H1 (cell line): ENCODE measurements at regions not wholly inside any gene's neighbourhood (a gene's known extent, or its start where the extent isn't known, plus 50 kb on each side); places are given as distances from the start of the nearest gene placed in this dataset.

ENCODE experiments used
- CTCF ChIA-PET: fragments of 300-600 bp; sonication (Branson Sonifier 250); formaldehyde crosslinking; loops from one replicate; lab custom pipeline; 2021; ENCODE audit not compliant: partially characterized antibody; lab: Charles Lee
- POLR2A ChIA-PET: fragments of 300-600 bp; sonication (Branson Sonifier 250); formaldehyde crosslinking; loops from one replicate; lab custom pipeline; 2021; ENCODE audit warnings: inconsistent platforms; ENCODE audit not compliant: partially characterized antibody; lab: Charles Lee
- DNase-seq, 2 experiments: peaks; one replicate each; pipeline versions ENCODE4 v3.0.0 to v3.0.0-alpha.2; 2010 to 2022; ENCODE audit warnings: low spot score in 2 of 2, low read depth in 1 of 2, mixed read lengths in 1 of 2
- FAIRE-seq: peaks from 2 replicates; lab custom pipeline; 2011; peaks lifted over from hg19 to GRCh38; lab: Jason Lieb, UNC
- H2AFZ ChIP-seq: 2 replicates; pipeline ENCODE4 v1.8.1; 2012; ENCODE audit warnings: low read length, inconsistent platforms
- H2AK5ac ChIP-seq: 2 replicates; pipeline ENCODE4 v1.6.1; 2013; ENCODE audit warnings: low read depth, low read length
- H2BK120ac ChIP-seq: replicated peaks from 2 replicates; pipeline ENCODE3; 2013; ENCODE audit warnings: low read depth, low read length, inconsistent platforms
- H2BK12ac ChIP-seq: 2 replicates; pipeline ENCODE4 v1.6.1; 2013; ENCODE audit warnings: low read depth, low read length
- H2BK15ac ChIP-seq: 2 replicates; pipeline ENCODE4 v1.6.1; 2013; ENCODE audit warnings: low read length
- H2BK20ac ChIP-seq: 2 replicates; pipeline ENCODE4 v1.6.1; 2013; ENCODE audit warnings: low read length
- H2BK5ac ChIP-seq: 2 replicates; pipeline ENCODE4 v1.6.1; 2013; ENCODE audit warnings: low read depth, low read length
- H3K14ac ChIP-seq: 2 replicates; pipeline ENCODE4 v1.6.1; 2013; ENCODE audit warnings: inconsistent platforms; ENCODE audit not compliant: insufficient read length
- H3K18ac ChIP-seq: 2 replicates; pipeline ENCODE4 v1.6.1; 2013; ENCODE audit warnings: low read length; ENCODE audit errors: extremely low read depth
- H3K23ac ChIP-seq: 2 replicates; pipeline ENCODE4 v1.6.1; 2013; ENCODE audit warnings: inconsistent platforms; ENCODE audit not compliant: insufficient read length
- H3K23me2 ChIP-seq: 2 replicates; pipeline ENCODE4 v1.6.1; 2013; ENCODE audit warnings: low read depth, low read length
- H3K27ac ChIP-seq: 2 replicates; pipeline ENCODE4 v1.6.1; 2011; ENCODE audit warnings: low read depth, low read length, inconsistent platforms
- H3K27me3 ChIP-seq, 4 experiments: replicated peaks in 1 of 4; 1 replicate in 1 of 4; 2 replicates in 3 of 4; pipeline versions ENCODE4 v1.6.1 to v1.8.1; 2011 to 2013; ENCODE audit warnings: low read length in 3 of 4, mild to moderate bottlenecking in 3 of 4, inconsistent platforms in 2 of 4, mixed read lengths in 2 of 4, moderate library complexity in 1 of 4; ENCODE audit not compliant: control insufficient read depth in 3 of 4, insufficient read depth in 3 of 4; ENCODE audit errors: extremely low read depth in 1 of 4
- H3K36me3 ChIP-seq, 4 experiments: 2 replicates each; pipeline versions ENCODE4 v1.6.1 to v1.8.1; 2011 to 2013; ENCODE audit warnings: mild to moderate bottlenecking in 4 of 4, low read length in 3 of 4, moderate library complexity in 2 of 4, control low read depth in 1 of 4, inconsistent platforms in 1 of 4; ENCODE audit not compliant: insufficient read depth in 4 of 4, control insufficient read depth in 2 of 4
- H3K4ac ChIP-seq: replicated peaks from 2 replicates; pipeline ENCODE3; 2013; ENCODE audit warnings: low read length, low read depth, mixed read lengths, inconsistent platforms; ENCODE audit not compliant: insufficient read length
- H3K4me1 ChIP-seq, 4 experiments: replicated peaks in 1 of 4; 1 replicate in 1 of 4; 2 replicates in 3 of 4; pipeline versions ENCODE4 v1.6.1 to v1.8.1; 2011 to 2013; ENCODE audit warnings: low read length in 3 of 4, inconsistent platforms in 2 of 4, mixed read lengths in 1 of 4; ENCODE audit not compliant: insufficient read depth in 4 of 4, control insufficient read depth in 3 of 4
- H3K4me2 ChIP-seq, 2 experiments: 2 replicates each; pipeline versions ENCODE4 v1.6.1 to v1.8.1; 2011 to 2013; ENCODE audit warnings: low read depth in 2 of 2, low read length in 2 of 2, control low read depth in 1 of 2, inconsistent platforms in 1 of 2, mild to moderate bottlenecking in 1 of 2; ENCODE audit not compliant: insufficient read depth in 1 of 2
- H3K4me3 ChIP-seq, 4 experiments: fragments of 200-600, 300-600 bp in 1 of 4; sonication (generic), shearing (Covaris generic), sonication (Bioruptor Twin) in 1 of 4; 2 replicates each; pipeline versions ENCODE4 v1.5.1 to v1.8.1; 2011 to 2016; ENCODE audit warnings: low read length in 4 of 4, low read depth in 3 of 4, control low read depth in 2 of 4, inconsistent platforms in 2 of 4, mild to moderate bottlenecking in 2 of 4, mixed read lengths in 1 of 4, moderate library complexity in 1 of 4; ENCODE audit not compliant: insufficient read depth in 2 of 4; ENCODE audit errors: extremely low read depth in 1 of 4
- H3K56ac ChIP-seq: replicated peaks from 2 replicates; pipeline ENCODE3; 2013; ENCODE audit warnings: low read depth, mild to moderate bottlenecking, mixed read lengths, low read length, inconsistent platforms; ENCODE audit not compliant: insufficient read length
- H3K79me1 ChIP-seq: 2 replicates; pipeline ENCODE4 v1.6.1; 2013; ENCODE audit warnings: low read depth, low read length, control low read depth
- H3K79me2 ChIP-seq, 2 experiments: 2 replicates each; pipeline versions ENCODE4 v1.6.1 to v1.8.1; 2012 to 2013; ENCODE audit warnings: low read length in 2 of 2, mild to moderate bottlenecking in 2 of 2, inconsistent platforms in 1 of 2; ENCODE audit not compliant: insufficient read depth in 2 of 2, control insufficient read depth in 1 of 2
- H3K9ac ChIP-seq, 4 experiments: replicated peaks in 1 of 4; 1 replicate in 1 of 4; 2 replicates in 3 of 4; pipeline versions ENCODE4 v1.6.1 to v1.8.1; 2011 to 2013; ENCODE audit warnings: low read depth in 3 of 4, low read length in 3 of 4, control low read depth in 2 of 4, mild to moderate bottlenecking in 2 of 4, moderate library complexity in 2 of 4, inconsistent platforms in 1 of 4; ENCODE audit errors: extremely low read depth in 1 of 4
- H3K9me3 ChIP-seq, 2 experiments: 2 replicates each; pipeline versions ENCODE4 v1.6.1 to v1.8.1; 2012 to 2013; ENCODE audit warnings: mild to moderate bottlenecking in 2 of 2, moderate library complexity in 2 of 2, control low read depth in 1 of 2, inconsistent platforms in 1 of 2, low read depth in 1 of 2, low read length in 1 of 2, mixed read lengths in 1 of 2; ENCODE audit not compliant: insufficient read depth in 2 of 2
- H4K20me1 ChIP-seq, 2 experiments: replicated peaks in 1 of 2; 2 replicates each; pipeline versions ENCODE3 to v1.8.1; 2011 to 2013; ENCODE audit warnings: inconsistent platforms in 2 of 2, low read length in 2 of 2, mild to moderate bottlenecking in 1 of 2; ENCODE audit not compliant: insufficient read depth in 2 of 2, control insufficient read depth in 1 of 2
- H4K5ac ChIP-seq: 2 replicates; pipeline ENCODE4 v1.6.1; 2013; ENCODE audit warnings: low read length, low read depth, mixed read lengths, inconsistent platforms; ENCODE audit not compliant: insufficient read length
- H4K8ac ChIP-seq: 2 replicates; pipeline ENCODE4 v1.8.0; 2013; ENCODE audit warnings: mild to moderate bottlenecking, moderate library complexity, low read length, inconsistent platforms; ENCODE audit not compliant: insufficient read depth; ENCODE audit errors: extremely low read depth
- H4K91ac ChIP-seq: replicated peaks from 2 replicates; pipeline ENCODE3; 2013; ENCODE audit warnings: low read length, mixed read lengths, inconsistent platforms; ENCODE audit not compliant: insufficient read length
- ATF2 ChIP-seq: IDR thresholded peaks from 2 replicates; pipeline ENCODE4 v1.6.1; 2012; ENCODE audit warnings: low read length, inconsistent platforms
- EP300 ChIP-seq, 2 experiments: IDR thresholded peaks; 1 replicate in 1 of 2; 2 replicates in 1 of 2; pipeline ENCODE4 v1.6.1; 2011 to 2012; ENCODE audit warnings: low read depth in 2 of 2, low read length in 2 of 2, mild to moderate bottlenecking in 2 of 2, borderline replicate concordance in 1 of 2, inconsistent platforms in 1 of 2, moderate library complexity in 1 of 2
- HDAC2 ChIP-seq, 2 experiments: fragments of 300-600 bp in 1 of 2; sonication (generic) in 1 of 2; IDR thresholded peaks; 2 replicates each; pipeline ENCODE4 v1.6.1; 2011 to 2012; ENCODE audit warnings: low read depth in 2 of 2, low read length in 2 of 2, mild to moderate bottlenecking in 2 of 2, moderate library complexity in 2 of 2, borderline replicate concordance in 1 of 2, inconsistent platforms in 1 of 2
- JUN ChIP-seq: IDR thresholded peaks from 2 replicates; pipeline ENCODE4 v1.6.1; 2011; ENCODE audit warnings: low read depth, mild to moderate bottlenecking, improper control_type of control experiment, low read length
- RXRA ChIP-seq: IDR thresholded peaks from 2 replicates; pipeline ENCODE4 v1.6.1; 2011; ENCODE audit warnings: low read depth, mild to moderate bottlenecking, low read length, moderate library complexity; ENCODE audit not compliant: insufficient read depth
- TBP ChIP-seq: IDR thresholded peaks from 2 replicates; pipeline ENCODE4 v1.6.1; 2011; ENCODE audit warnings: low read depth, low read length, improper control_type of control experiment
- YY1 ChIP-seq: IDR thresholded peaks from 2 replicates; pipeline ENCODE4 v1.6.1; 2011; ENCODE audit warnings: low read depth, mild to moderate bottlenecking, low read length
- WGBS, 2 experiments: shearing (Covaris generic) in 1 of 2; methylation state at CpG; one replicate each; pipeline versions ENCODE4 v1.1.6 to v1.1.7; 2013 to 2015; ENCODE audit warnings: low lambda C conversion rate in 2 of 2, mixed read lengths in 2 of 2, inconsistent platforms in 1 of 2, low coverage in 1 of 2, missing lambda C conversion rate in 1 of 2; ENCODE audit not compliant: insufficient replicate concordance in 2 of 2, insufficient coverage in 1 of 2, insufficient read length in 1 of 2; ENCODE audit errors: extremely low coverage in 1 of 2, missing lambda C conversion rate in 1 of 2; 5-methylcytosine and 5-hydroxymethylcytosine counted together

- Histone ChIP-seq H2BK12ac (no peak overlapping the region), H2AK5ac (no peak overlapping the region), H3K79me2 (no peaks in the 10 kb centered on the region), H3K27ac (no peak overlapping the region), H4K20me1 (no peaks in the 10 kb centered on the region), H2AFZ (no peak overlapping the region), H3K9me3 (no peaks in the 10 kb centered on the region), H3K4ac (no peak overlapping the region), H3K79me1 (no peaks in the 10 kb centered on the region), H2BK120ac (no peak overlapping the region), H3K18ac (no peak overlapping the region), H2BK20ac (no peak overlapping the region), H4K8ac (no peak overlapping the region), H3K27me3 (no peaks in the 10 kb centered on the region), H3K4me1 (peaks cover 3 to 11% (median 8%) of the 10 kb centered on the region in 4 experiments; a peak in 6 of 7 replicates), H3K56ac (no peak overlapping the region), H3K14ac (no peak overlapping the region), H4K5ac (no peak overlapping the region), H3K23ac (no peak overlapping the region), H2BK15ac (no peak overlapping the region), H3K36me3 (no peaks in the 10 kb centered on the region), H4K91ac (no peak overlapping the region), H3K4me3 (no peak overlapping the region), H3K9ac (no peak overlapping the region), H2BK5ac (no peak overlapping the region), H3K23me2 (no peaks in the 10 kb centered on the region), H3K4me2 (no peak overlapping the region)
- WGBS, 2 experiments: 96% methylated on average over 5 of the region's 5 CpGs; no CpG with 5 or more reads in 1 of the 2 experiments
- FAIRE-seq (no peak), DNase-seq (no peak)
- POLR2A ChIA-PET: no interaction called here
- TF ChIP-seq EP300 (IDR thresholded peaks at IDR 0.05; ENCODE audit: borderline replicate concordance in 1 of 2, low read depth in 2 of 2, low read length in 2 of 2) (no peak), ATF2 (no peak), YY1 (no peak), HDAC2 (IDR thresholded peaks at IDR 0.05; ENCODE audit: borderline replicate concordance in 1 of 2, low read depth in 2 of 2, low read length in 2 of 2) (no peak), JUN (no peak), TBP (no peak), RXRA (no peak)
- CTCF ChIA-PET: interaction anchor here (0.8 to 2.5 kb wide), 5 partner anchors 11 to 200 kb away, joined by 3 to 7 read pairs (median 3); no protein-coding TSS in a partner anchor
Measured at GRCh38 chr16:26594666-26595065, 472.1 kb upstream of the C16orf82 start.
